Liver (tissue), 3 donors: ENCODE measurements at regions not wholly inside any gene's neighbourhood (a gene's known extent, or its start where the extent isn't known, plus 50 kb on each side); places are given as distances from the start of the nearest gene placed in this dataset.

Experiments used
- RAD21 ChIP-seq, 2 donors: IDR thresholded peaks; 2 replicates each; pipeline ENCODE4 v1.6.1; 2016; ENCODE audit warnings: antibody characterized with exemption in 2 of 2, mild to moderate bottlenecking in 2 of 2
- TF ChIP-seq, protein P1 (sequence below): fragments of 150-350 bp; IDR thresholded peaks from 2 replicates; pipeline ENCODE4 v1.5.1; 2017; ENCODE audit warnings: improper control_type of control experiment, low read depth, low read length; ENCODE audit not compliant: missing input control
- donor health status: healthy.
- donor health status: healthy.

DNA sequence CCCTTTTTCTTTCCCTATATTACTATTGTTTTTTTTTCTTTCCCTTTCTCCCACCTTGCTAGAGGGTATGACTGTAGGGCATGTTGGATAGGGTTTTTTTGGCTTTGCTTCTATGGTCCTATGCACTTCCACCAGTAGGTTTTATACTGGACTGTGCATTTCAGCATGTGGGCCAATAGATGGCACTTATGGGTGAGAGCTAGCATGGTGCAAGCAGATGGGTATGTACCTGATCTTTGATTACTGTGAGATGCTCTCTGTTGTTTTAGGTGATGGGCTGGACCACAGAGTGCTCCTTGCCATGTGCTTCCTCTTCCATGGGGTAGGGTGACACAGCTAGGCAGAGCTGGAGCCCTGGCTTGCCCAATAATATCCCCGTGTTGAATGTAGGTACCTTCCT lies 128.5 kb upstream of the CHD6 start:
- TF ChIP-seq RAD21 (IDR thresholded peaks at IDR 0.05), result no peak
- TF ChIP-seq, protein P1, sequence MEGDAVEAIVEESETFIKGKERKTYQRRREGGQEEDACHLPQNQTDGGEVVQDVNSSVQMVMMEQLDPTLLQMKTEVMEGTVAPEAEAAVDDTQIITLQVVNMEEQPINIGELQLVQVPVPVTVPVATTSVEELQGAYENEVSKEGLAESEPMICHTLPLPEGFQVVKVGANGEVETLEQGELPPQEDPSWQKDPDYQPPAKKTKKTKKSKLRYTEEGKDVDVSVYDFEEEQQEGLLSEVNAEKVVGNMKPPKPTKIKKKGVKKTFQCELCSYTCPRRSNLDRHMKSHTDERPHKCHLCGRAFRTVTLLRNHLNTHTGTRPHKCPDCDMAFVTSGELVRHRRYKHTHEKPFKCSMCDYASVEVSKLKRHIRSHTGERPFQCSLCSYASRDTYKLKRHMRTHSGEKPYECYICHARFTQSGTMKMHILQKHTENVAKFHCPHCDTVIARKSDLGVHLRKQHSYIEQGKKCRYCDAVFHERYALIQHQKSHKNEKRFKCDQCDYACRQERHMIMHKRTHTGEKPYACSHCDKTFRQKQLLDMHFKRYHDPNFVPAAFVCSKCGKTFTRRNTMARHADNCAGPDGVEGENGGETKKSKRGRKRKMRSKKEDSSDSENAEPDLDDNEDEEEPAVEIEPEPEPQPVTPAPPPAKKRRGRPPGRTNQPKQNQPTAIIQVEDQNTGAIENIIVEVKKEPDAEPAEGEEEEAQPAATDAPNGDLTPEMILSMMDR, result no peak
